PC-9 (cell line): ENCODE measurements at regions not wholly inside any gene's neighbourhood (a gene's known extent, or its start where the extent isn't known, plus 50 kb on each side); places are given as distances from the start of the nearest gene placed in this dataset.

ENCODE experiments used
- BruUV-seq: library from RNA; stranded (reverse); fragments of 400-500 nt; replicated peaks from 2 replicates; lab custom pipeline; 2021; lab: Mats Ljungman, UMichigan
- CTCF ChIA-PET: fragments of 300-600 bp; sonication (Branson Sonifier 250); formaldehyde crosslinking; loops from one replicate; lab custom pipeline; 2022; ENCODE audit warnings: antibody characterized with exemption; lab: Charles Lee
- POLR2A ChIA-PET: fragments of 300-600 bp; sonication (Branson Sonifier 250); formaldehyde crosslinking; loops from one replicate; lab custom pipeline; 2022; ENCODE audit warnings: antibody characterized with exemption; ENCODE audit not compliant: unreplicated experiment; lab: Charles Lee
- DNase-seq, 2 experiments: peaks; one replicate each; pipeline versions ENCODE4 v3.0.0 to v3.0.0-alpha.2; 2015 to 2022; ENCODE audit warnings: mixed read lengths in 1 of 2
- H2AFZ ChIP-seq: fragments of 200-600 bp; sonication (generic); 2 replicates; pipeline ENCODE4 v1.8.1; 2017; ENCODE audit warnings: antibody characterized with exemption
- H3F3A ChIP-seq: fragments of 200-600 bp; sonication (generic); 2 replicates; pipeline ENCODE4 v1.8.1; 2017; ENCODE audit warnings: antibody characterized with exemption, mild to moderate bottlenecking, low read depth; ENCODE audit not compliant: insufficient read depth
- H3K27ac ChIP-seq: fragments of 200-600 bp; sonication (generic); 2 replicates; pipeline ENCODE4 v1.6.1; 2016; ENCODE audit warnings: mixed run types
- H3K27me3 ChIP-seq: fragments of 200-600 bp; sonication (generic); 2 replicates; pipeline ENCODE4 v1.6.1; 2016; ENCODE audit warnings: low read depth, mixed run types; ENCODE audit not compliant: insufficient read depth
- H3K36me3 ChIP-seq: fragments of 200-600 bp; sonication (generic); 2 replicates; pipeline ENCODE4 v1.6.1; 2016; ENCODE audit warnings: low read depth, mixed run types
- H3K4me1 ChIP-seq: fragments of 200-600 bp; sonication (generic); replicated peaks from 2 replicates; pipeline ENCODE4 v1.6.1; 2016; ENCODE audit warnings: mixed run types; ENCODE audit not compliant: insufficient read depth
- H3K4me2 ChIP-seq: fragments of 200-600 bp; sonication (generic); 2 replicates; pipeline ENCODE4 v1.6.1; 2017; ENCODE audit warnings: mixed run types
- H3K4me3 ChIP-seq: fragments of 200-600 bp; sonication (generic); 2 replicates; pipeline ENCODE4 v1.6.1; 2016; ENCODE audit warnings: mixed run types
- H3K79me2 ChIP-seq: fragments of 200-600 bp; sonication (generic); 2 replicates; pipeline ENCODE4 v1.6.1; 2017; ENCODE audit warnings: low read depth, mixed run types
- H3K9me2 ChIP-seq: fragments of 200-600 bp; sonication (generic); 2 replicates; pipeline ENCODE4 v1.8.1; 2017; ENCODE audit warnings: mild to moderate bottlenecking; ENCODE audit not compliant: insufficient read depth
- H3K9me3 ChIP-seq: fragments of 200-600 bp; sonication (generic); 2 replicates; pipeline ENCODE4 v1.8.1; 2016; ENCODE audit warnings: low read depth; ENCODE audit not compliant: insufficient read depth
- H4K20me1 ChIP-seq: fragments of 200-600 bp; sonication (generic); 2 replicates; pipeline ENCODE4 v1.8.1; 2017; ENCODE audit not compliant: insufficient read depth
- EZH2 ChIP-seq: fragments of 200-600 bp; sonication (generic); IDR thresholded peaks from 2 replicates; pipeline ENCODE4 v1.8.0; 2017; ENCODE audit warnings: antibody characterized with exemption, low read depth
- intact Hi-C: fragments of 100-400 bp; cut with micrococcal nuclease; formaldehyde crosslinking; loops from one replicate; pipeline ENCODE4 v1.10.0; 2022; ENCODE audit not compliant: unreplicated experiment
- TF ChIP-seq, protein P1 (sequence below): fragments of 200-600 bp; sonication (generic); conservative IDR thresholded peaks from 2 replicates; pipeline ENCODE4 v1.6.1; 2017; ENCODE audit warnings: mixed run types, antibody characterized with exemption, mild to moderate bottlenecking, moderate library complexity

- CTCF ChIA-PET: no interaction called here
- POLR2A ChIA-PET: no interaction called here
- no peaks in the 10 kb centered on the region for H3K9me2 ChIP-seq
- no peak for TF ChIP-seq EZH2
- TF ChIP-seq, protein P1, sequence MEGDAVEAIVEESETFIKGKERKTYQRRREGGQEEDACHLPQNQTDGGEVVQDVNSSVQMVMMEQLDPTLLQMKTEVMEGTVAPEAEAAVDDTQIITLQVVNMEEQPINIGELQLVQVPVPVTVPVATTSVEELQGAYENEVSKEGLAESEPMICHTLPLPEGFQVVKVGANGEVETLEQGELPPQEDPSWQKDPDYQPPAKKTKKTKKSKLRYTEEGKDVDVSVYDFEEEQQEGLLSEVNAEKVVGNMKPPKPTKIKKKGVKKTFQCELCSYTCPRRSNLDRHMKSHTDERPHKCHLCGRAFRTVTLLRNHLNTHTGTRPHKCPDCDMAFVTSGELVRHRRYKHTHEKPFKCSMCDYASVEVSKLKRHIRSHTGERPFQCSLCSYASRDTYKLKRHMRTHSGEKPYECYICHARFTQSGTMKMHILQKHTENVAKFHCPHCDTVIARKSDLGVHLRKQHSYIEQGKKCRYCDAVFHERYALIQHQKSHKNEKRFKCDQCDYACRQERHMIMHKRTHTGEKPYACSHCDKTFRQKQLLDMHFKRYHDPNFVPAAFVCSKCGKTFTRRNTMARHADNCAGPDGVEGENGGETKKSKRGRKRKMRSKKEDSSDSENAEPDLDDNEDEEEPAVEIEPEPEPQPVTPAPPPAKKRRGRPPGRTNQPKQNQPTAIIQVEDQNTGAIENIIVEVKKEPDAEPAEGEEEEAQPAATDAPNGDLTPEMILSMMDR: no peak
- no peak overlapping the region for H3K4me3 ChIP-seq
- H3K9me3 ChIP-seq: no peaks in the 10 kb centered on the region
- no peaks in the 10 kb centered on the region for H4K20me1 ChIP-seq
- no TSS peak for BruUV-seq
- no peak overlapping the region for H3K27ac ChIP-seq
- no peak overlapping the region for H2AFZ ChIP-seq
- DNase-seq: no peak
- H3K27me3 ChIP-seq: no peaks in the 10 kb centered on the region
- H3K4me2 ChIP-seq: no peak overlapping the region
- H3K36me3 ChIP-seq: no peaks in the 10 kb centered on the region
- no peaks in the 10 kb centered on the region for H3K79me2 ChIP-seq
- intact Hi-C loops: no loop called here
- H3F3A ChIP-seq: no peaks in the 10 kb centered on the region
- H3K4me1 ChIP-seq: no peaks in the 10 kb centered on the region
These were observed 54.6 kb upstream of the CADM2 start for GRCh38 chr3:84904212-84904611.

DNA sequence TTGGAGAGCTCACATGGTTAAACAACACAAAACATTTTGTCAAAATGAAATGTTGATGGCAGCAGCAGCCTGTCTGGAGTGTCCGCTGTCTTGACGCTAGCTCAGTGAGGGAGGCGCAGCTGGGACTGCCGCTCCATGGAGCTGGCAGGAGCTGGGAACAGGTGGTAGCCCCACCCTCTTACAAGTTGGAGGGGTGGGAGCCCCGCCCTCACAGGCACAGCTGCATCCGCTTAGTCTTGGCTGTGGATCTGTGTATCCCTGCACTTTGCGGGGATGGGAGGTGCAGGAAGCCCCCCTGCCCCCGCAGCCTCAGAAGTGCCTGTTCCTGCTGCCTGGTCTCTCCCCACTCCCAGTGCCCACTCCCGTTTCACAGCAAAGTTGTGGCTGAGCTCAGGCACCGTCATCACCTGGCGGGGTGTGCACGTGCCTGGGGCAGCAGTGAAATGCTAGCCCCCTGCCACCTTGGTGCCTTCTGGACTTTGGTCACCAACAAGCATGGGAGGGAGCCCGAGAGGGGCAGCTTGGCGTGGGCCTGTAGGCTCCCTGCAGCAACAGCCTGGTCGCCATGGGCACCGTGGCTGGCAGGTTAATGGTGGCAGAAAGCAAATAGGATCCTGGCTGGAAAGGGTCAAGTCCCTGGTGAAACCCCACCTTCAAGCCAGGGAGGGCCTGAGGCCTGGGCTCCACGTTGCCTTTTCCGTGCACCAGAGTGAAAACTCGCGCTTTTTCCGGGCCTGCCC is 53.8 kb upstream of the CADM2 start:
- POLR2A ChIA-PET: no interaction called here
- Histone ChIP-seq H3K27me3 (no peaks in the 10 kb centered on the region), H3K27ac (no peak overlapping the region), H3K79me2 (no peaks in the 10 kb centered on the region), H3K9me3 (no peaks in the 10 kb centered on the region), H3K4me3 (no peak overlapping the region), H4K20me1 (no peaks in the 10 kb centered on the region), H3K4me1 (no peaks in the 10 kb centered on the region), H3K4me2 (no peak overlapping the region), H3K36me3 (no peaks in the 10 kb centered on the region), H3F3A (no peaks in the 10 kb centered on the region), H2AFZ (no peak overlapping the region), H3K9me2 (no peaks in the 10 kb centered on the region)
- DNase-seq: no peak
- CTCF ChIA-PET: no interaction called here
- BruUV-seq: no TSS peak
- intact Hi-C loops: no loop called here
- TF ChIP-seq EZH2: no peak
- TF ChIP-seq, protein P1: no peak

- Histone ChIP-seq H3F3A (no peaks in the 10 kb centered on the region), H3K4me2 (no peak overlapping the region), H4K20me1 (no peaks in the 10 kb centered on the region), H3K4me3 (no peak overlapping the region), H3K4me1 (no peaks in the 10 kb centered on the region), H3K9me3 (no peaks in the 10 kb centered on the region), H2AFZ (no peak overlapping the region), H3K9me2 (no peaks in the 10 kb centered on the region), H3K27me3 (no peaks in the 10 kb centered on the region), H3K27ac (no peak overlapping the region), H3K36me3 (no peaks in the 10 kb centered on the region), H3K79me2 (no peaks in the 10 kb centered on the region)
- intact Hi-C loops: no loop called here
- no peak for TF ChIP-seq EZH2
- BruUV-seq: no TSS peak
- POLR2A ChIA-PET: no interaction called here
- CTCF ChIA-PET: no interaction called here
- DNase-seq: no peak
These were observed 53.3 kb upstream of the CADM2 start for GRCh38 chr3:84905556-84905920.

GRCh38 chr3:84906065-84906464 is 52.7 kb upstream of the CADM2 start:
- no peaks in the 10 kb centered on the region for H3F3A ChIP-seq
- no peaks in the 10 kb centered on the region for H3K36me3 ChIP-seq
- POLR2A ChIA-PET: no interaction called here
- CTCF ChIA-PET: no interaction called here
- no peak overlapping the region for H3K4me2 ChIP-seq
- intact Hi-C loops: no loop called here
- no peak overlapping the region for H3K4me3 ChIP-seq
- no peaks in the 10 kb centered on the region for H3K9me2 ChIP-seq
- H3K9me3 ChIP-seq: no peaks in the 10 kb centered on the region
- no peaks in the 10 kb centered on the region for H3K27me3 ChIP-seq
- BruUV-seq: no TSS peak
- H3K79me2 ChIP-seq: no peaks in the 10 kb centered on the region
- no peak for DNase-seq
- no peak overlapping the region for H3K27ac ChIP-seq
- no peaks in the 10 kb centered on the region for H3K4me1 ChIP-seq
- no peak overlapping the region for H2AFZ ChIP-seq
- TF ChIP-seq, protein P1: no peak
- TF ChIP-seq EZH2: no peak
- H4K20me1 ChIP-seq: no peaks in the 10 kb centered on the region
